ENCODE measurements at regions not wholly inside any gene's neighbourhood (a gene's known extent, or its start where the extent isn't known, plus 50 kb on each side); places are given as distances from the start of the nearest gene placed in this dataset.

DNA sequence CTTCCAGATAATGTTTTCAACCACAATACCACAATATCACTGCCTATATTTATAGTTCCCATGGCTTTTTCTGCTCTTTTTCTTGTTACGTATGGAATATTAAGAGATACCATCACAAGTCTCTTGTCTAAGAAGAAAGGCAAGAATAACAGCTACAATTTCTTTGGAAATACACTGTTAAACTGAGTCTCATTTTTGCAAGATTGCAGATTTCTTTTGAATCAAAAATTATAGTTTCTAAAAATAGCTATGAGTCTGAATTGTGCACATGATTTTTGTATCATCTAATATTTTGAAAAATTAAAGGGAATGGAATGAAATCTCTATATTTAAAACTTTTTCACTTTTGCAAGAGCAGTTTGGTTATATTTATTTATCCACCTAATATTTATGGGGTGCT lies 1120.8 kb downstream of the EFNB2 start:
- TF ChIP-seq, protein P1, sequence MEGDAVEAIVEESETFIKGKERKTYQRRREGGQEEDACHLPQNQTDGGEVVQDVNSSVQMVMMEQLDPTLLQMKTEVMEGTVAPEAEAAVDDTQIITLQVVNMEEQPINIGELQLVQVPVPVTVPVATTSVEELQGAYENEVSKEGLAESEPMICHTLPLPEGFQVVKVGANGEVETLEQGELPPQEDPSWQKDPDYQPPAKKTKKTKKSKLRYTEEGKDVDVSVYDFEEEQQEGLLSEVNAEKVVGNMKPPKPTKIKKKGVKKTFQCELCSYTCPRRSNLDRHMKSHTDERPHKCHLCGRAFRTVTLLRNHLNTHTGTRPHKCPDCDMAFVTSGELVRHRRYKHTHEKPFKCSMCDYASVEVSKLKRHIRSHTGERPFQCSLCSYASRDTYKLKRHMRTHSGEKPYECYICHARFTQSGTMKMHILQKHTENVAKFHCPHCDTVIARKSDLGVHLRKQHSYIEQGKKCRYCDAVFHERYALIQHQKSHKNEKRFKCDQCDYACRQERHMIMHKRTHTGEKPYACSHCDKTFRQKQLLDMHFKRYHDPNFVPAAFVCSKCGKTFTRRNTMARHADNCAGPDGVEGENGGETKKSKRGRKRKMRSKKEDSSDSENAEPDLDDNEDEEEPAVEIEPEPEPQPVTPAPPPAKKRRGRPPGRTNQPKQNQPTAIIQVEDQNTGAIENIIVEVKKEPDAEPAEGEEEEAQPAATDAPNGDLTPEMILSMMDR (IDR thresholded peaks at IDR 0.05) = no peak
- no peak for TF ChIP-seq POLR2A (IDR thresholded peaks at IDR 0.05)
